ENCODE measurements at regions not wholly inside any gene's neighbourhood (a gene's known extent, or its start where the extent isn't known, plus 50 kb on each side); places are given as distances from the start of the nearest gene placed in this dataset.
"Not testable (repeated sequence)": the region's sequence is repeated elsewhere in the genome, so short reads cannot be mapped to it uniquely, and the experiment has no call there.

- TF ChIP-seq CTCF (IDR thresholded peaks at IDR 0.05) (no peak), POLR2AphosphoS5 (IDR thresholded peaks at IDR 0.05) (no peak), EP300 (IDR thresholded peaks at IDR 0.05; ENCODE audit: low read depth) (no peak), POLR2A (IDR thresholded peaks at IDR 0.05) (no peak)
- H3K27me3 ChIP-seq: no peaks in the 10 kb centered on the region
- H3K4me1 ChIP-seq: no peaks in the 10 kb centered on the region
- 41 to 53% methylated on average over 1 of the region's 1 CpG for WGBS, 2 donors (ENCODE audit: low coverage in 1 of 2)
- in situ Hi-C loops (cut with MboI; ENCODE audit: low pct_ligation_motif_present in 1 of 4, low pct_unique_long_range_greater_than_20kb in 1 of 4, low sequenced_read_pairs in 3 of 4) (no loop called here), intact Hi-C loops (cut with DNase I; ENCODE audit: low total_unique reads) (no loop called here)
- DNase-seq: no peak
- no peak overlapping the region for H3K4me3 ChIP-seq
- no peaks in the 10 kb centered on the region for H3K36me3 ChIP-seq
- no peak overlapping the region for H3K27ac ChIP-seq
- H3K9me3 ChIP-seq: no peaks in the 10 kb centered on the region
Observed at GRCh38 chr15:54779271-54779670, 417.5 kb downstream of the RSL24D1 start.

GRCh38 chr15:54776410-54776809, 420.3 kb downstream of the RSL24D1 start:
- DNase-seq: no peak
- Histone ChIP-seq H3K4me1 (no peaks in the 10 kb centered on the region), H3K27ac (no peak overlapping the region), H3K4me3 (no peak overlapping the region), H3K9me3 (no peaks in the 10 kb centered on the region), H3K27me3 (no peaks in the 10 kb centered on the region), H3K36me3 (no peaks in the 10 kb centered on the region)
- in situ Hi-C loops (cut with MboI; ENCODE audit: low pct_ligation_motif_present in 1 of 4, low pct_unique_long_range_greater_than_20kb in 1 of 4, low sequenced_read_pairs in 3 of 4): no loop called here
- intact Hi-C loops (cut with DNase I; ENCODE audit: low total_unique reads): no loop called here
- 41 to 46% methylated on average over 2 of the region's 2 CpGs for WGBS, 2 donors (ENCODE audit: low coverage in 1 of 2)
- TF ChIP-seq CTCF (IDR thresholded peaks at IDR 0.05) (no peak), EP300 (IDR thresholded peaks at IDR 0.05; ENCODE audit: low read depth) (no peak), POLR2A (IDR thresholded peaks at IDR 0.05) (no peak), POLR2AphosphoS5 (IDR thresholded peaks at IDR 0.05) (no peak)

- Histone ChIP-seq H3K9me3 (no peaks in the 10 kb centered on the region), H3K36me3 (no peaks in the 10 kb centered on the region), H3K4me1 (no peaks in the 10 kb centered on the region), H3K27ac (no peak overlapping the region), H3K4me3 (no peak overlapping the region), H3K27me3 (no peaks in the 10 kb centered on the region)
- no peak for DNase-seq
- in situ Hi-C loops (cut with MboI; ENCODE audit: low pct_ligation_motif_present in 1 of 4, low pct_unique_long_range_greater_than_20kb in 1 of 4, low sequenced_read_pairs in 3 of 4) (no loop called here), intact Hi-C loops (cut with DNase I; ENCODE audit: low total_unique reads) (no loop called here)
- 77% methylated on average over 1 of the region's 1 CpG; no CpG with 5 or more reads in 1 of the 2 donors for WGBS, 2 donors (ENCODE audit: low coverage in 1 of 2)
- no peak for TF ChIP-seq CTCF (IDR thresholded peaks at IDR 0.05)
- TF ChIP-seq POLR2A (IDR thresholded peaks at IDR 0.05): no peak
- no peak for TF ChIP-seq POLR2AphosphoS5 (IDR thresholded peaks at IDR 0.05)
- no peak for TF ChIP-seq EP300 (IDR thresholded peaks at IDR 0.05; ENCODE audit: low read depth)
Observed at GRCh38 chr15:54772663-54773062, 424.1 kb downstream of the RSL24D1 start.

GRCh38 chr15:54749461-54749860, 447.3 kb downstream of the RSL24D1 start:
- H3K27me3 ChIP-seq; in situ Hi-C loops (cut with MboI; ENCODE audit: low pct_ligation_motif_present in 1 of 4, low pct_unique_long_range_greater_than_20kb in 1 of 4, low sequenced_read_pairs in 3 of 4): not testable (repeated sequence)

GRCh38 chr15:54722342-54722986, 474.3 kb downstream of the RSL24D1 start:
- H3K4me1 ChIP-seq: no peaks in the 10 kb centered on the region
- H3K9me3 ChIP-seq: peaks cover 0 to 13% of the 10 kb centered on the region in 2 donors
- DNase-seq: no peak
- no peak overlapping the region for H3K4me3 ChIP-seq
- 81 to 83% methylated on average over 9 of the region's 9 CpGs for WGBS, 2 donors (ENCODE audit: low coverage in 1 of 2)
- H3K36me3 ChIP-seq: no peaks in the 10 kb centered on the region
- H3K27ac ChIP-seq: no peak overlapping the region
- intact Hi-C loops (cut with DNase I; ENCODE audit: low total_unique reads): no loop called here
- H3K27me3 ChIP-seq: no peaks in the 10 kb centered on the region
- TF ChIP-seq POLR2AphosphoS5 (IDR thresholded peaks at IDR 0.05) (no peak), CTCF (IDR thresholded peaks at IDR 0.05) (no peak), EP300 (IDR thresholded peaks at IDR 0.05; ENCODE audit: low read depth) (no peak), POLR2A (IDR thresholded peaks at IDR 0.05) (no peak)
- in situ Hi-C loops (cut with MboI; ENCODE audit: low pct_ligation_motif_present in 1 of 4, low pct_unique_long_range_greater_than_20kb in 1 of 4, low sequenced_read_pairs in 3 of 4): no loop called here

More at GRCh38 chr15:54749461-54749860, 447.3 kb downstream of the RSL24D1 start:
- H3K36me3 ChIP-seq; DNase-seq; H3K4me1 ChIP-seq; H3K27ac ChIP-seq; H3K9me3 ChIP-seq; intact Hi-C loops (cut with DNase I; ENCODE audit: low total_unique reads); H3K4me3 ChIP-seq: not testable (repeated sequence)
- 84% methylated on average over 8 of the region's 8 CpGs; no CpG with 5 or more reads in 1 of the 2 donors for whole genome bisulfite sequencing, 2 donors (ENCODE audit: low coverage in 1 of 2)
